NB4 (cell line): ENCODE measurements at regions not wholly inside any gene's neighbourhood (a gene's known extent, or its start where the extent isn't known, plus 50 kb on each side); places are given as distances from the start of the nearest gene placed in this dataset.

ENCODE experiments used
- DNase-seq: peaks from one replicate; pipeline ENCODE4 v3.0.0; 2010; ENCODE audit warnings: low read depth
- H3K4me3 ChIP-seq: one replicate; pipeline ENCODE4 v1.5.1; 2011; ENCODE audit warnings: mild to moderate bottlenecking, low read depth, low read length, moderate library complexity
- CTCF ChIP-seq: IDR thresholded peaks from one replicate; pipeline ENCODE4 v1.5.1; 2012; ENCODE audit warnings: low read depth, low read length
- MYC ChIP-seq: IDR thresholded peaks from 2 replicates; pipeline ENCODE4 v1.6.1; 2011; ENCODE audit warnings: low read depth, low read length
- POLR2A ChIP-seq: IDR thresholded peaks from 2 replicates; pipeline ENCODE4 v1.6.1; 2011; ENCODE audit warnings: mild to moderate bottlenecking; ENCODE audit not compliant: insufficient read length; ENCODE audit errors: extremely low read depth
- TF ChIP-seq, protein P1 (sequence below): IDR thresholded peaks from 2 replicates; pipeline ENCODE4 v1.6.1; 2011; ENCODE audit warnings: low read depth, low read length

DNA sequence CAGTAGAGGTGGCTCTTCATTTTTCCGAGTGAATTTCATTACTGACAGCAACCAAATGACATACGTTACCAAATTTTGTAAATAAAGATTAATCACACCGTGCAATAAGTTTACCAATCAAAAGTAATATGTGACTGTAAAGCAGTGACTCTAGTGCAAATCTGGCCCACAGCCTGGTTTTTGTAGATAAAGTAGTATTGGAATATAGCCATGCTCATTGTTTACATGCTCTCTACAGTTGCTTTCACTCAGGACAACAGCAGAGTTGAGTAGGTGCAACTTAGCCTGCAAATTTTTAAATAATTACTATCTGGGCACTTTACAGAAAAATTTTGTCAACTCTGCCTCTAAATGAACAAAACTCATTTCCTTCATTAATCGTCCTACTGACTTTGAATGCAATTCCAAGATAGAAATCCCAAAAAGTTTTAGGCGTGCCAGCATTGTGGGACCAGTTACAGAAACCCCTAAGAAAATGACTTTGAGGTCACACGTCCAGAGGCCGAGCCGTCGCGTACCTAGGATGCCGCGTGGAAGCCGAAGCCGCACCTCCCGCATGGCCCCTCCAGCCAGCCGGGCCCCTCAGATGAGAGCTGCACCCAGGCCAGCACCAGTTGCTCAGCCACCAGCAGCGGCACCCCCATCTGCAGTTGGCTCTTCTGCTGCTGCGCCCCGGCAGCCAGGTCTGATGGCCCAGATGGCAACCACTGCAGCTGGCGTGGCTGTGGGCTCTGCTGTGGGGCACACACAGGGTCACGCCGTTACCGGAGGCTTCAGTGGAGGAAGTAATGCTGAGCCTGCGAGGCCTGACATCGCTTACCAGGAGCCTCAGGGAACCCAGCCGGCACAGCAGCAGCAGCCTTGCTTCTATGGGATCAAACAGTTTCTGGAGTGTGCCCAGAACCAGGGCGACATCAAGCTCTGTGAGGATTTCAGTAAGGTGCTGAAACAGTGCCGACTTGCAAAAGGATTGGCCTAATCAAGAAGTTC, 180.7 kb upstream of the TLE4 start:
- no peak overlapping the region for H3K4me3 ChIP-seq
- DNase-seq = no peak
- TF ChIP-seq MYC (no peak), CTCF (no peak), POLR2A (no peak)
- TF ChIP-seq, protein P1, sequence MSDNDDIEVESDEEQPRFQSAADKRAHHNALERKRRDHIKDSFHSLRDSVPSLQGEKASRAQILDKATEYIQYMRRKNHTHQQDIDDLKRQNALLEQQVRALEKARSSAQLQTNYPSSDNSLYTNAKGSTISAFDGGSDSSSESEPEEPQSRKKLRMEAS = no peak

DNA sequence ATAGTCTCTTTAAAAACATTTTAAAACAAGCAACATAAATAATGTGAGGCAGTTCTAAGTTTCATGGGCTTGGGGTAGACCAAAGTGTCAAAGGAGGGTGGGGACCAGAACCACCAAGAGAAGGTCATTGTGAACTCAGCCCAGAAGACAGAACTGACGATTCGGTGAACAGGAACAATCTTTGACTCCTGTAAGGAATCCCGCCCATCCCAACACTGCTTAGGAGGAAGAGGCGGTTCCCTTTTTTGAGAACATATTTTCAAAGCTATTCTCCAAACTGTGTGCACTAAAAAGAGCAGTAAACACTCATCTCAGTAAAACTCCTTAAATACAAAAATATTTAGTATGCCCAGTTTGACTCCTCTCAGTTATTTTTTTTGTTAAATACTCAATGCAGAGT, 176.5 kb upstream of the TLE4 start:
- DNase-seq = no peak
- no peak overlapping the region for H3K4me3 ChIP-seq
- TF ChIP-seq, protein P1 = no peak
- TF ChIP-seq MYC = no peak
- TF ChIP-seq CTCF = no peak
- TF ChIP-seq POLR2A = no peak

GRCh38 chr9:79395755-79396154, 176.0 kb upstream of the TLE4 start:
- no peak overlapping the region for H3K4me3 ChIP-seq
- TF ChIP-seq, protein P1 = no peak
- TF ChIP-seq CTCF (no peak), MYC (no peak), POLR2A (no peak)
- no peak for DNase-seq

DNA sequence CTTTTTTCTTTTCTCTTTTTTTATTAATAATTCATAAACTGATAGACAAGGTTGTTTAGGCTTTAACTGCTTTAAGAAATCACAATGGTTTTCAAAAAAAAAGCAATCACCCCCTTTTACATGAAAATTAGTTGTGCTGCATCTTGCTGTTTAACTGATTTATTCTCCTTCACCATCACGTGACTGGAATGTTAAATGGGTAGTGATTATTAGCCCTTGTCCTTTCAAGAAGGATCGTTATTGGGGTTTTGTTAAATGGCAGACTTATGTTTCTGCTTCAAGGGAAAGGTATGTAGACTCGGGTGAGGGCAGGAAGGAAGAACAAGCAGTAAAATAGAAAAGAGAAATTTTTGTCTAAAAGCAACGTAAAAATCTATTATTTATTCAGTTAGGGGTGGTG, 175.6 kb upstream of the TLE4 start:
- no peak overlapping the region for H3K4me3 ChIP-seq
- DNase-seq = no peak
- TF ChIP-seq MYC (no peak), CTCF (no peak), POLR2A (no peak)
- TF ChIP-seq, protein P1 = no peak

GRCh38 chr9:79403495-79403894, 168.3 kb upstream of the TLE4 start:
- DNase-seq = no peak
- TF ChIP-seq CTCF = no peak
- TF ChIP-seq, protein P1 = no peak
- no peak for TF ChIP-seq POLR2A
- no peak for TF ChIP-seq MYC
- H3K4me3 ChIP-seq = no peak overlapping the region
